HFF-Myc (cell line): ENCODE measurements at regions not wholly inside any gene's neighbourhood (a gene's known extent, or its start where the extent isn't known, plus 50 kb on each side); places are given as distances from the start of the nearest gene placed in this dataset.

Experiments
- DNase-seq: peaks from one replicate; pipeline ENCODE4 v3.0.0-alpha.2; 2011; ENCODE audit warnings: low read depth; ENCODE audit errors: extremely low read depth
- H3K4me3 ChIP-seq: replicated peaks from 2 replicates; pipeline ENCODE4 v1.5.1; 2011; ENCODE audit warnings: low read depth, mild to moderate bottlenecking, control low read depth, low read length
- CTCF ChIP-seq: IDR thresholded peaks from 2 replicates; pipeline ENCODE4 v1.5.1; 2012; ENCODE audit warnings: mild to moderate bottlenecking, low read depth, low read length, control low read depth; ENCODE audit errors: missing control alignments

- no peak for DNase-seq
- TF ChIP-seq CTCF = peak; percentile 53
- no peak overlapping the region for H3K4me3 ChIP-seq
Observed at GRCh38 chr21:14773777-14774345, 227.7 kb upstream of the SAMSN1 start.

- no peak for DNase-seq
- TF ChIP-seq CTCF = no peak
- no peak overlapping the region for H3K4me3 ChIP-seq
Observed at GRCh38 chr21:14771593-14771992, 225.5 kb upstream of the SAMSN1 start.

GRCh38 chr21:14768042-14768441, 221.9 kb upstream of the SAMSN1 start:
- TF ChIP-seq CTCF = no peak
- H3K4me3 ChIP-seq = no peak overlapping the region
- DNase-seq = no peak

GRCh38 chr21:14767192-14767852, 221.2 kb upstream of the SAMSN1 start:
- no peak for DNase-seq
- no peak for TF ChIP-seq CTCF
- no peak overlapping the region for H3K4me3 ChIP-seq

GRCh38 chr21:14766241-14766640, 220.1 kb upstream of the SAMSN1 start:
- DNase-seq = no peak
- no peak overlapping the region for H3K4me3 ChIP-seq
- TF ChIP-seq CTCF = no peak

GRCh38 chr21:14763695-14764064, 217.6 kb upstream of the SAMSN1 start:
- DNase-seq = no peak
- no peak for TF ChIP-seq CTCF
- no peak overlapping the region for H3K4me3 ChIP-seq
